ENCODE measurements at regions not wholly inside any gene's neighbourhood (a gene's known extent, or its start where the extent isn't known, plus 50 kb on each side); places are given as distances from the start of the nearest gene placed in this dataset.

DNA sequence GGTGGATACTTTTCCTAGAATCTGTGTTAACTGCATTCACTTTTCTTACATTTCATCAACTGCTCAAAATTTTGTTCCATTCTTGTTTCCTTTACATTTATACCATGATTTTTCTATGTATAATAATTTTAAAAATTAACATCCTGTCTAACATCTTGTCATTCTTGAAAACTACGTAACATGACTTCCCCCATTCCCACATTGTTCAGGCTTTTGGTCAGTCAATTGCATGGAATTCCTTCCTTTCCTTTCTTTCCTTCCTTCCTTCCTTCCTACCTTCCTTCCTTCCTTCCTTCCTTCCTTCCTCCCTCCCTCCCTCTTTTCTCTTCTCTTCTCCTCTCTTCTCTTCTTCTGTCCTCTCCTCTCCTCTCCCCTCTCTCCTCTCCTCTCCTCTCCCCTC is 220.7 kb upstream of the TP63 start:
- TF ChIP-seq, protein P1, sequence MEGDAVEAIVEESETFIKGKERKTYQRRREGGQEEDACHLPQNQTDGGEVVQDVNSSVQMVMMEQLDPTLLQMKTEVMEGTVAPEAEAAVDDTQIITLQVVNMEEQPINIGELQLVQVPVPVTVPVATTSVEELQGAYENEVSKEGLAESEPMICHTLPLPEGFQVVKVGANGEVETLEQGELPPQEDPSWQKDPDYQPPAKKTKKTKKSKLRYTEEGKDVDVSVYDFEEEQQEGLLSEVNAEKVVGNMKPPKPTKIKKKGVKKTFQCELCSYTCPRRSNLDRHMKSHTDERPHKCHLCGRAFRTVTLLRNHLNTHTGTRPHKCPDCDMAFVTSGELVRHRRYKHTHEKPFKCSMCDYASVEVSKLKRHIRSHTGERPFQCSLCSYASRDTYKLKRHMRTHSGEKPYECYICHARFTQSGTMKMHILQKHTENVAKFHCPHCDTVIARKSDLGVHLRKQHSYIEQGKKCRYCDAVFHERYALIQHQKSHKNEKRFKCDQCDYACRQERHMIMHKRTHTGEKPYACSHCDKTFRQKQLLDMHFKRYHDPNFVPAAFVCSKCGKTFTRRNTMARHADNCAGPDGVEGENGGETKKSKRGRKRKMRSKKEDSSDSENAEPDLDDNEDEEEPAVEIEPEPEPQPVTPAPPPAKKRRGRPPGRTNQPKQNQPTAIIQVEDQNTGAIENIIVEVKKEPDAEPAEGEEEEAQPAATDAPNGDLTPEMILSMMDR (IDR thresholded peaks at IDR 0.05), result no peak
- TF ChIP-seq POLR2A (IDR thresholded peaks at IDR 0.05) (no peak), EP300 (IDR thresholded peaks at IDR 0.05) (no peak)

All from gastroesophageal sphincter (tissue), 3 donors.